Rectal smooth muscle tissue (tissue), 1 donor: ENCODE measurements at regions not wholly inside any gene's neighbourhood (a gene's known extent, or its start where the extent isn't known, plus 50 kb on each side); places are given as distances from the start of the nearest gene placed in this dataset.

Experiments
- H3K27ac ChIP-seq: one replicate; pipeline ENCODE4 v1.7.0; 2013; ENCODE audit warnings: low read depth, low read length, inconsistent platforms
- H3K27me3 ChIP-seq: one replicate; pipeline ENCODE4 v1.7.0; 2013; ENCODE audit warnings: low read length; ENCODE audit not compliant: control insufficient read depth, insufficient read depth
- H3K36me3 ChIP-seq: one replicate; pipeline ENCODE4 v1.7.0; 2013; ENCODE audit warnings: low read length; ENCODE audit not compliant: control insufficient read depth, insufficient read depth
- H3K4me1 ChIP-seq: one replicate; pipeline ENCODE4 v1.7.0; 2013; ENCODE audit warnings: low read length; ENCODE audit not compliant: control insufficient read depth, insufficient read depth
- H3K4me3 ChIP-seq: one replicate; pipeline ENCODE4 v1.7.0; 2013; ENCODE audit warnings: low read length
- H3K9ac ChIP-seq: one replicate; pipeline ENCODE4 v1.7.0; 2013; ENCODE audit warnings: low read length

GRCh38 chr5:61994171-61994570 lies 311.8 kb upstream of the KIF2A start:
- H3K27me3 ChIP-seq = no peaks in the 10 kb centered on the region
- no peaks in the 10 kb centered on the region for H3K4me1 ChIP-seq
- no peak overlapping the region for H3K9ac ChIP-seq

GRCh38 chr5:61995486-61995885 lies 310.5 kb upstream of the KIF2A start:
- Histone ChIP-seq H3K27me3 (no peaks in the 10 kb centered on the region), H3K4me3 (no peak overlapping the region), H3K27ac (no peak overlapping the region), H3K9ac (no peak overlapping the region), H3K4me1 (no peaks in the 10 kb centered on the region), H3K36me3 (no peaks in the 10 kb centered on the region)

More at GRCh38 chr5:61994171-61994570, 311.8 kb upstream of the KIF2A start:
- no peak overlapping the region for H3K4me3 ChIP-seq
- no peak overlapping the region for H3K27ac ChIP-seq
- H3K36me3 ChIP-seq = no peaks in the 10 kb centered on the region

- H3K4me3 ChIP-seq = no peak overlapping the region
Observed at GRCh38 chr5:61999371-61999770, 306.6 kb upstream of the KIF2A start.

GRCh38 chr5:62000646-62001045 lies 305.4 kb upstream of the KIF2A start:
- H3K27me3 ChIP-seq = no peaks in the 10 kb centered on the region
- no peaks in the 10 kb centered on the region for H3K4me1 ChIP-seq
- no peak overlapping the region for H3K9ac ChIP-seq

More at GRCh38 chr5:61999371-61999770, 306.6 kb upstream of the KIF2A start:
- Histone ChIP-seq H3K9ac (no peak overlapping the region), H3K4me1 (no peaks in the 10 kb centered on the region), H3K36me3 (no peaks in the 10 kb centered on the region), H3K27ac (no peak overlapping the region), H3K27me3 (no peaks in the 10 kb centered on the region)

GRCh38 chr5:62001640-62002039 lies 304.4 kb upstream of the KIF2A start:
- H3K27ac ChIP-seq = no peak overlapping the region
- H3K4me3 ChIP-seq = no peak overlapping the region
- H3K9ac ChIP-seq = no peak overlapping the region
- no peaks in the 10 kb centered on the region for H3K36me3 ChIP-seq
- no peaks in the 10 kb centered on the region for H3K4me1 ChIP-seq
- no peaks in the 10 kb centered on the region for H3K27me3 ChIP-seq

More at GRCh38 chr5:62000646-62001045, 305.4 kb upstream of the KIF2A start:
- no peak overlapping the region for H3K27ac ChIP-seq
- no peak overlapping the region for H3K4me3 ChIP-seq
- H3K36me3 ChIP-seq = no peaks in the 10 kb centered on the region

GRCh38 chr5:62002436-62002835 lies 303.6 kb upstream of the KIF2A start:
- H3K9ac ChIP-seq = no peak overlapping the region
- H3K36me3 ChIP-seq = no peaks in the 10 kb centered on the region
- H3K4me3 ChIP-seq = no peak overlapping the region
- no peaks in the 10 kb centered on the region for H3K27me3 ChIP-seq
- no peaks in the 10 kb centered on the region for H3K4me1 ChIP-seq
- H3K27ac ChIP-seq = no peak overlapping the region

- Histone ChIP-seq H3K27ac (no peak overlapping the region), H3K4me3 (no peak overlapping the region), H3K4me1 (no peaks in the 10 kb centered on the region), H3K9ac (no peak overlapping the region), H3K36me3 (no peaks in the 10 kb centered on the region), H3K27me3 (no peaks in the 10 kb centered on the region)
Observed at GRCh38 chr5:62005551-62005950, 300.5 kb upstream of the KIF2A start.

- Histone ChIP-seq H3K36me3 (no peaks in the 10 kb centered on the region), H3K4me1 (no peaks in the 10 kb centered on the region), H3K27me3 (no peaks in the 10 kb centered on the region), H3K27ac (no peak overlapping the region), H3K4me3 (no peak overlapping the region), H3K9ac (no peak overlapping the region)
Observed at GRCh38 chr5:62007457-62007856, 298.5 kb upstream of the KIF2A start.

GRCh38 chr5:62011089-62011664 lies 294.8 kb upstream of the KIF2A start:
- no peaks in the 10 kb centered on the region for H3K4me1 ChIP-seq
- no peak overlapping the region for H3K9ac ChIP-seq
- H3K27me3 ChIP-seq = no peaks in the 10 kb centered on the region
- no peak overlapping the region for H3K27ac ChIP-seq
- no peaks in the 10 kb centered on the region for H3K36me3 ChIP-seq
- H3K4me3 ChIP-seq = no peak overlapping the region

- no peaks in the 10 kb centered on the region for H3K4me1 ChIP-seq
- H3K4me3 ChIP-seq = no peak overlapping the region
- H3K36me3 ChIP-seq = no peaks in the 10 kb centered on the region
- no peaks in the 10 kb centered on the region for H3K27me3 ChIP-seq
- no peak overlapping the region for H3K27ac ChIP-seq
- H3K9ac ChIP-seq = no peak overlapping the region
Observed at GRCh38 chr5:62017092-62017491, 288.9 kb upstream of the KIF2A start.

GRCh38 chr5:62029303-62029702 lies 276.7 kb upstream of the KIF2A start:
- Histone ChIP-seq H3K9ac (no peak overlapping the region), H3K27me3 (no peaks in the 10 kb centered on the region), H3K4me3 (no peak overlapping the region), H3K36me3 (no peaks in the 10 kb centered on the region), H3K4me1 (no peaks in the 10 kb centered on the region), H3K27ac (no peak overlapping the region)

- no peaks in the 10 kb centered on the region for H3K27me3 ChIP-seq
- H3K9ac ChIP-seq = no peak overlapping the region
Observed at GRCh38 chr5:62030326-62030725, 275.7 kb upstream of the KIF2A start.

GRCh38 chr5:62038024-62038423 lies 268.0 kb upstream of the KIF2A start:
- Histone ChIP-seq H3K4me1 (no peaks in the 10 kb centered on the region), H3K27me3 (no peaks in the 10 kb centered on the region), H3K27ac (no peak overlapping the region), H3K9ac (no peak overlapping the region), H3K4me3 (no peak overlapping the region), H3K36me3 (no peaks in the 10 kb centered on the region)

More at GRCh38 chr5:62030326-62030725, 275.7 kb upstream of the KIF2A start:
- Histone ChIP-seq H3K36me3 (no peaks in the 10 kb centered on the region), H3K4me1 (no peaks in the 10 kb centered on the region), H3K4me3 (no peak overlapping the region), H3K27ac (no peak overlapping the region)
